NB4 (cell line): ENCODE measurements at regions not wholly inside any gene's neighbourhood (a gene's known extent, or its start where the extent isn't known, plus 50 kb on each side); places are given as distances from the start of the nearest gene placed in this dataset.

ENCODE experiments used
- CTCF ChIP-seq: IDR thresholded peaks from one replicate; pipeline ENCODE4 v1.5.1; 2012; ENCODE audit warnings: low read depth, low read length
- MYC ChIP-seq: IDR thresholded peaks from 2 replicates; pipeline ENCODE4 v1.6.1; 2011; ENCODE audit warnings: low read depth, low read length
- POLR2A ChIP-seq: IDR thresholded peaks from 2 replicates; pipeline ENCODE4 v1.6.1; 2011; ENCODE audit warnings: mild to moderate bottlenecking; ENCODE audit not compliant: insufficient read length; ENCODE audit errors: extremely low read depth

DNA sequence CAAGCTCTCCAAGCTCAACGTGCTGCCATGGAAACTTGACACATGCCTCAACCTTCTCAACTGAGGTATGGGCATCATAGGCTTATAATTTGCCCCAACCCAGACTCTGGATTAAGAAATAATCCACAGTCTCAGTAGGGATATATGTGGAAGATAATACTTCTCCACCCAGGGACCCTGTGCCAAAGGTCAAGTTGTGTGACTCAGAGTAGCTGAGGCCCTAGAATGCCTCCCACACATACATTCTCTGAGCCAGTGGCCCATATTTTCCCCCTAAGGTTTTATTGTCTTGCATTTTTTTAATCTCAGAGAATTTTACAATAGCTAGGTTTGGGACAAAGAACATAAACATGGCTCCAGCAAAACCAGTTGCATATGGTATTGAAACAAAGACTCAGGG, 283.1 kb downstream of the IDS start:
- no peak for TF ChIP-seq CTCF
- TF ChIP-seq POLR2A = no peak
- no peak for TF ChIP-seq MYC
